HuH-7.5 (cell line): ENCODE measurements at regions not wholly inside any gene's neighbourhood (a gene's known extent, or its start where the extent isn't known, plus 50 kb on each side); places are given as distances from the start of the nearest gene placed in this dataset.

Experiments used
- DNase-seq: peaks from one replicate; pipeline ENCODE4 v3.0.0; 2011; ENCODE audit warnings: low spot score

DNA sequence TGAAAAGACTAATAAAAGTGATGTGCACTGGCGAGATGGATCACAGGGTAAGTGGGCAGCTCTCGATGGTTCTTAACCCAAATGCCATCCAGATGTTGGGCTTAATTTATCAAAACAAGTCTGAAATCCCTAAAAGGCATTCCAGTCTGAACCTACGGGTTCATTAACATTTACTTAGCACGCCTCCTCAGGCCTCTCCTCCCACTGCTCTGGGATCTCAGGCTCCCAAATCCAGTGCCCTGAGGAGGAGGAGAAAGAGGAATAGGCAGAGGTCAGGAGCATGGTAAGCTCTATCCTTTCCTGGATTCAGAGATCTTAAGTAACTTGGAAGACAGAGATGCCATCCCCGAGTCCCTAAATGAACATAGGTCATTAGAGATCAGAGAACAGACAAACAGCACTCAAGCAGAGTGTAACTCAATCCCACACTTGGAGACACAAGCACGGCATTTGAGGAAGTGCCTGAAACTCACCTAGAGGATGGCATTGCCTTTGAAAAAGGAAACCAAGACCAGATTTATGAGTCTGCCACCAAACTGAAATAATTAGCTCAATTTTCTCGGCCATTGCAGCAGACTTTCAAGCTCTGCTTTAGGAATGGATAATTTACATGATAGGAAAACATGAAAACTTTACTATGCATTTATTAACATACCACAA lies 140.9 kb downstream of the CXCL12 start:
- no peak for DNase-seq

DNA sequence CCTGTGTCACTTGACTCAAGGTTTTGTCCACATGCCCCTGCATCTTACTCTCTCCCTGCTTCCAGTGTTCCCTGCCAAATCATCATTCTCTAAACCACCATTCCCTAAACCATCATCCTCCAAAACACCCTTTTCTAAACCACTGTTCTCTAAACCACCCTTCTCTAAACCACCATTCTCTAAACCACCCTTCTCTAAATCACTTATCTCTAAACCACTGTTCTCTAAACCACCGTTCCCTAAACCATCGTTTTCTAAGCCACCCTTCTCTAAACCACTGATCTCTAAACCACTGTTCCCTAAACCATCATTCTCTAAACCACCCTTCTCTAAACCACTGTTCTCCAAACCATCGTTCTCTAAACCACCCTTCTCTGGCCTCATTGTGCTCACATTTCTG lies 142.1 kb downstream of the CXCL12 start:
- no peak for DNase-seq

DNA sequence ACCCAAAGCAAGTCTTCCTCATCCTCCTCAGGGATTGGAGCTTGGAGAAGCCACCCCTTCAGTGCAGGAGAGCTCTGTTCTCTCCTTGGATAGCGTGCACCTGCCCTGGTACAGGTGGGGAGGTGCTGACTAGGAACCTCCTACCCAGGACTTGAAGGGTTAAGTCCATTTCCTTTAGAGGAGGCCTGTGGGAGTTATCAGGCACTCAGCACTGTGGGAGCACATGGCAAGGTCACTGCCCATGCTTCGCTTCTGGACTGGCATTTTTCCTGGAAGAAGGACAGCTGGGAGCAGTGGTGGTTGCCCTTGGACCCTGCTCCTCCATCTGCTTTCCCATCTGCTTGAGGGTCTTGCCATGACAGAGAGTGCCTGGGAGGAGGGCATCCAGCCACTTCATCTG lies 142.8 kb downstream of the CXCL12 start:
- no peak for DNase-seq

DNA sequence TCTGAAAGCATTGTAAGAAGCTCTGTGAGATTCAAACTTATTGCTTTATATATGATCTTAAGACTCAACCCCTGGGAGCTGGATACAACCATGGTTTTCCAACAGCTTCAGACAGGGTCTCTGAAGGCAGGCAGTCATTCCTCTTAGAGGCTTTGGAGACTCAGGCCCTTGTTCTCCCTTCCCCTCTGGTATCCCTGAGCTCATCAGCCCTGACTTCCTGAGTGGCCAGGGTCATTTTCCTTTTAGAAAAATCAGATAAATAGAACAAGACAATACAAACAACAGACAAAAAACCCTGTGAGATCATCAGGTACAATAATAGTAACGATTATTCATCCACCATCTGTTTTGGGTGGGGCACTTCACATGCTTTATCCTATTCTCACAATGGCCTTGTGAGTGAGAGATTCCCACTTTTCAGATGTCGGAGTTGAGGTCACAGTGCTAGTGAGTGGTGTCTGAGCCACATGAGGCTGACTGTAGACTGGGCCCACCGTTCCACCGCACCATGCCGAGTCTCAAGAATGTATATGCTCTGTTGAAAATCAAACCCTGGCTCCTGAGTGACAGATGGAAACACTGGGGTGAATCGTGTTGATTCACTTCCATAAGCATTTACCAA lies 144.2 kb downstream of the CXCL12 start:
- no peak for DNase-seq

DNA sequence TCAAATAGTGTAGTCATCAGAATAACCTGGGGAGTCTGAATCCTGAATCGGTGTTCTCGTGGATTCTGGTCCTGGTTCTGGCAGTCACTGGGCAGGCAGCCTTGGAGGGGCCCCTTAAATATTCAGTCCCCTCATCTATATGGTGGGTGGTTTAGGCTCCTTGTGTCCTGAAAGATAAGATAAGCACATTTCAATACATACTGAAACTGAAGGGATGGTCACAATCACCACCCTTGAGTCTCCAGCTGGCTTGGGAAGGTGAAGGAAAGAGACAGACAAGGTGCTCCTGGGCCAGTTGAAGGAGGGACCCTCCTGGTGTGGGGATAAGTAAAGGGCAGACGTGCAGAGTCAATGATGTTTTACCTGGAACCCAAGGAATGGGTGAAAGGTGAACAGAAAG lies 146.7 kb downstream of the CXCL12 start:
- DNase-seq: no peak

DNA sequence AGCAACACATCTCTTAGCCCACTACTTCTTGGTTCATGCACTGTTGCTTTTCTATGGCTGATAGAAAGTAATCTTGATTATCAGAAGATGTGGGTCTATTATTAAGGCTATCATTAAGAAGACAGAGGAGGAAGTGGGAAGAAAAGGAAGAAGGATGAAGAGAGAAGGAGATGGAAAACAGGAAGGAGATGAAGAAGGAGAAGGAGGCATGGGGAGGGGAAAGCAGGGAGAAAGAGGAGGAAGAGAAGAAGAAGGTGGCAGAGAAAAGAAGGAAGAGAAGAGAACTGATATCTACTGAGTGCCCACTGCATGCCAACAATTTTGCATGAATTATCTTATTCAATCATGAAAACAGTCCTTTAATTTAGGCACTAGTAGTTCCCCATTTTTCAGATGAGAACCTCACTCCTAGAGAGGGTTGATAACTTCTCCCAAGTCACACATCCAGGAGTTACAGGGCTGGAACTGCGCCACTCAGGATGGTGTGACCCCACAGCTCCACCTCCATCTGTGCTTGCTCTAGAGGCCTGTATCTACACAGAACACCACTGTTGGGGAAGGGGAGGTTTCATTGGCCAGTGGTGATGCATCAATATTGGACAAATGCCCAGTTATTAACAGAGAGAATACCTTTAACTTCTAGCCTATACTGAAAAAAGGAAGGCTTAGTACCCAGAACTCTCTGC lies 147.4 kb downstream of the CXCL12 start:
- no peak for DNase-seq

DNA sequence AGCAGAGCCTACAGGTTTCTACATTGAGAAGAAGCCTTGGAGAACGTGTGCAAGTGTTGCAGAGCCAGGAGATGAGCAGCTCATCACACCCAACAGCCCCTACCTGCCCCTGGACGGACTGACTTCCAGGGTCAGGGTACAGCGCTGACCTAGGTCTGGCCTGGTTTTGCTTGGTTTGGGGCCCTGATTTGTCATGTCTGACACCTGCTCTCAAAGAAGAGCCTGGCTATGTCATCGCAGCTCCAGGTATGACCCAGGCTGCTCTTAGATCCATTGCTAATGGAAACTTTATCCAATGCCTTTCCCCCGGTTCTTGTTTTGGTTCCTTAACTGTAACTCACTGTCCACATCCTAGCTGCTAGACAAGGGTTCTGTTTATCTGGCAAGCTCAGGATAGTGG lies 149.5 kb downstream of the CXCL12 start:
- no peak for DNase-seq

DNA sequence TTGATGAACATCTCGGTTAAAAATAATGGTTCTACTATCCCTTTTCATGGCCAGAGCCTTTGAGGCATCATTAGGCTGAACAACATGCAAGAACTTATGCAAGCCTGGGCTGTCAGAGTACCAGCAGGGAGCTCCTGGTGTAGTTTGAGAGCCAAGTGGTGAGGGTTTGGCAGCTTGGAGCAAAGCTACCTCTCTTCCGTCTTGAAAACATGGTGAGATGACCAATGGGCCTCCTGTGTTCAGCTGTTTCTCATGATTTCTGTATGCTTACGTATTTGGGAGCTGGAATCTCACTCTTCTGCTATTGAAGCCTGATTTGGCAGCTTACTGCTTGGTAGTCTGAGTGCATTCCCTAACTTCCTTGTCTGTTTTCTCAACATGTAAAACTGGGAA lies 150.4 kb downstream of the CXCL12 start:
- DNase-seq: no peak

DNA sequence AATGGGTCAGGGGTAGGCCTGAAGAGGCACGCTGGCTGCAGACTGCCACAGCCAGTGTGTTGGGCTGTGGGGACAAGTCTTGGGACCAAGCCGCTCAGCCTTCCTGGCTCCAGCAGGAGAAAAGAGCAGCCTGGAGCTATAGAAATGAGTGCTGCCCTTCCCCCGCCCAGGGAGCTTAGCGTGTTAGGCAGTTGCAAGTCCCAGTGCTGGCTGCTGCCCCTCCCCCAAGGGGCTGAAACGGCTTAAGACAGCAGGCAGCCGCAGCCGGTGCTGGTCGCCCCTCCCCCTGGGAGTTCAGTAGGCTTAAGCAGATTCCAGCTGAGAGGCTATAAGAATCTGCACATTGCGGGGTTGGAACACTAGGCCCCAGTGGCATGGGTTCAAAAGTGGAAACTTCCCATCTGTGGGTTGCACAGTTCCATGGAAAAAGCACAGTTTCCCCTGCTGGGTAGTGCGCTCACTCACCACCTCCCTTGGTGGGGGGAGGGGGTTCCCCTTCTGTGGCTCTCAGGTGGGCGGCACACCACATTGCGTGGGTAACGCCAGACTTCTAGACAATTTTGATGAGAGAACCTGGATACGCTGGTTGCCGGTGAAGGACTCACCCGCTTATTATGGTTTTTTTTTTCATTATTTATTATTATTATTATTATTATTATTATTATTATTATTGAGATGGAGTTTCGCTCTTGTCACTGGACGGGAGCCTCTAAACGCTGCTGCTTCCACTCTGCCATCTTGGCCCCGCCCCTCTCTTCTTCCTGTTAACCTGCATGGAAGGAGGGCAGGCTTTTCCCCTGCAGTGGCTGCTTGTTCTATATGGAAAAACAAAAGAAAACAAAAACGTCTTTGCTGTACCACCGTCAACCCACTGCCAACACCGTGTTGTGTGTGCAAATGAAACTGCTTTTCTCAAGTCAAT lies 151.1 kb downstream of the CXCL12 start:
- no peak for DNase-seq

DNA sequence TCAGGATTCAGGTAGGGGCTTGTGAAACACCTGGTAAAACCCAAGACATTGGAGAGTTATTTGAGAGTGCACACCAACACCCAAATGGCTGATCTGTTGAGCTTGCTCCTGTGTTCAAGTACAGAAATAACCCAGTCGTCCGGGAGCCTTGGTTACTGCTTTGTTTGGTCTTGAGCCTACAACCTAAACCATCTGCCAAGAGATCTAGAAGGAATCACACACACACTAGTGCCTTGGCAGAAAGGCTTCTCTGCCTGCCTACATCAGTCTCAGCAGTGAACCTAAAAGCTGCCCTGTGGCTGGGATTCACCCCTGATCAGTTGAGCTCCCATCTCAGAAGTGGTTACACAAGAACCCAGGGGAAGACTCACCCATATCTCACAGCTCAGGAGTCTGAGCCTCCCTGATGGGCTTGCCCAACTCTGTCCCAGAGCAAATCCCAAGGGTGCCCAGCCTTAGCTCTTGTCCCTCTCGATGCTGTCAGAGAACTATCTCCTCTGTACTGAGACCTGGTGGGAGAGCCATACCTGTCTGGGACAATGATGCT lies 167.6 kb downstream of the CXCL12 start:
- DNase-seq: no peak

DNA sequence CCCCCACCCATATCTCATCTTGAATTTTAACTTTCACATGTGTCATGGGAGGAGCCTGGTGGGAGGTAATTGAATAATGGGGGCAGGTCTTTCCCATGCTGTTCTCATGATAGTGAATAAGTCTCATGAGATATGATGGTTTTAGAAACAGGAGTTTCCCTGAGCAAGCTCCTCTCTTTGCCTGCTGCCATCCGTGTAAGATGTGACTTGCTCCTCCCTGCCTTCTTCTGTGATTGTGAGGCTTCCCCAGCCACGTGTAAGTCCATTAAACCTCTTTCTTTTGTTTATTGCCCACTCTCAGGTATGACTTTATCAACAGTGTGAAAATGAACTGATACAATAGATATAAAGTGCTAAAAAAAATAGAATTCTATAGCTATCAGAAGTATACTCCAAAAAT lies 168.8 kb downstream of the CXCL12 start:
- DNase-seq: no peak

DNA sequence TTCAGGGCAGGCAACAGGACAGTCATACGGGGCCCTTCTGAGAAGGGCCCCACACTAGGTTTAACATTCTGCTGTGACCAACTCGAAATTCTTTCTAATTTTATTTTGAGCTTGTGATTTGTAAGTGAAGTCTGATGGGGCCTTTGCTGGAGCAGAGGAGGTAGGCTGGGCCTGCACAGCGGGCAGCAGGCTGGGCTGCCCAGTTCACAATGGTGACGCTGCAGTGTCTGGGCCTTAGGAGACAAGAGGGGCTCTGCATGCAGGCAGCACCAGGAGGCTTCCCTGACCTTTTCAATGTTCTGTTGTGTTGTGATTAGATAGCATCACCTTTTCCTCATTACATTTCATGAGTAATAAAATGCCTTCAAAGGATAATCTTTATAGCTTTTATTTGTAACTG lies 175.1 kb downstream of the CXCL12 start:
- DNase-seq: no peak

DNA sequence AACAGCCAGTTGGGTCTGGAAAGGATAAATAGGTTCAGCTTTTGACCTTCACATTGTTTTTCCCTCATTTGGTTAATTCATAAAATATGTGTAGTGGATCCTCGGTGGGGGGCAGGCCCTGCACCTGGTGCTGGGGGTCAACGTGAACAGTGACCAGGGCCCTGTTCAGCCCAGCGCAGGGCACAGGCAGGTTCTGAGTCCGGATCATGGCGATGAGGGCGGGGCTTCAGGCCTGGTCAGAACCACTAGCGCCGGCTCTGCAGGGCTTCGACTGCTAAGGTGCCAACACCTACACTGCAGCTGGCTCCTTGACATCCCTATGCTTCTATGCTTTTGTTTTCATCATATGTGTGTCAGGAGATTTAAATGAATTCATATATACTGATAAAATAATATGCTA lies 177.7 kb downstream of the CXCL12 start:
- DNase-seq: no peak

DNA sequence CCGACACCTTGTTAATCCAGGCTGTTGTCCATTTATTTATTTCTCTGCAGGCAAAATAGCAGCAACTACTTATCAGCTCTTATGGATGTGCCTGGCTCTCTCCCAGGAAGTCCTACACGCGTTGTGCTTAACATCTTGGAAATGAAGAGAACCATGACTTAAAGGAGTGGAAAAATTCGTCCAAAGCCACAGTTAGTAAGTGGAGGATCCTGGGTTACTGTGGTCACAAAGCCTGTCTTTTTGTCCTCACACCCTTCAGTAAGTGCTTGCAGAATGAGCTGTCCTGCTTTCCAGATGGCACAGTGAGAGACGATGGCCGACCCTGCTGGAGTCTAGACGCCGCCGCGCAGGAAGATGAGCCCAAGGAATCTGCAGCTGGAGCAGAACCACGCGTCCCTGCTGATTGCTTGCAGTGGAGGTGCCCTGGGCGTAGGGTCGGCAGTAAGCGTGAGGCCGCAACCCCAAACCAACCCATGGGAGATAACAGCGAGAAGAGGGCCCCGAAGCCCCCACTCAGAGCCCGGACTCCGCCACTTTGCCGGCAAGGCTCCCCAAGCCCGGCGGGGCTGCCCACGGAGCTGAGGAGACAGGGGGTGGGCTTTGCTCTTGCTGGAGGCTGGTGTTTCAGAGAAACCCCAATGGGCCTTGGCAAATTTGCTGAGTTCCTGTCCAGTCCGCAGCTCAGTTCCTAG lies 178.6 kb downstream of the CXCL12 start:
- DNase-seq: no peak

DNA sequence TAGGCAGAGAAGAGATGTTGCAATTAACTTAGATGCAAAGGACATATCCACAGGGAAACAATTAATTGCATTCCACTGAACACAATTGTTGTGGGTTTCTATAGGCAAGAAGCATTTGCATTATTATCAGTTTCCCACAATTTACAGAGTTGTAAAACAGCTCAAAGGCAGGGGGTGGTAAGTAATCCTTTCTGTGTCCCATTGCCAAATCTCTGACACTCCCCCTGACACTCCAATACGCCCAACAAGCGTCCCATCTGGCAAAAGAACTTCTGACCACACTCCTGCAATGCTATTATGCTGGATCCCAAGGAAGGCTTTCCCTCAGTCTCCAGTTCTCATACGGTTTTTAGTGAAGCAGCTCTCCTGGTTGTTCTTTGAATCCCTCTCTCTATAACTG lies 179.8 kb downstream of the CXCL12 start:
- DNase-seq: no peak

DNA sequence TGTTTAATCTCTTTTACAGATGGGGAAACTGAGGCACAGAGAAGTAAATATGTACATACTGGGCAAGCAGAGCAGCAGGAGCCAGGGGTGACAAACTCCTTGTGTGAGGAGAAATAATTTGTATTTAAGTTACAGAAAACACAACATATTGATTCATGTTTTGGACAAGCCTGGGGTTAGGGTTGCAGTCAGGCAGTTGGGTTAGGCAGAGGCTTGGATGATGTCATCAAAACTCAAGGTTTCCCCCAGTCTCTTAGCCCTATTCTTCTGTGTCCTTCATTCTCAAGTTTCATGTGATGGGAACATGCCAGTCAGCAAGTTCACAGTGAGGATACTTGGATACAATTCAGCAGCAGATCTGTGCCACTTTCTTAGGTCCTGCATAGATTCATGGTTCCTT lies 181.4 kb downstream of the CXCL12 start:
- DNase-seq: no peak

DNA sequence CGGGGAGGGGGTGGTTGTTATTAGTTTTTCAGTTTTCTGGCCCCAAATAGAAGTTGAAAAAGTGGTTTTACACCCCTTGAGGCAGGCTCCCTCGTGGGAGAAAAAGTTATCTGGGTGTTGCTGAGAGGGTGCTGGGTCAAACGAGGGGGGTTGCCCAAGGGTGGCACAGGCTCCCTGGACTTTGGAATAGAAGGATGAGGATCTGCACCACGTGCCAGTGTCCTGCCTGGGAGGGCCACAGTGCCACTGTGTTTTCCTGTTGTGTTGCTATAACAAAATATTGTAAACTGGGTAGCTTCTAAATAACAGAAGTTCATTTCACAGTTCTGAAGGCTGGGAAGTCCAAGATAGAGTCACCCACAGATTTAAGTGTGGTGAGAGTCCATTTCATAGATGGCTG lies 181.9 kb downstream of the CXCL12 start:
- no peak for DNase-seq

DNA sequence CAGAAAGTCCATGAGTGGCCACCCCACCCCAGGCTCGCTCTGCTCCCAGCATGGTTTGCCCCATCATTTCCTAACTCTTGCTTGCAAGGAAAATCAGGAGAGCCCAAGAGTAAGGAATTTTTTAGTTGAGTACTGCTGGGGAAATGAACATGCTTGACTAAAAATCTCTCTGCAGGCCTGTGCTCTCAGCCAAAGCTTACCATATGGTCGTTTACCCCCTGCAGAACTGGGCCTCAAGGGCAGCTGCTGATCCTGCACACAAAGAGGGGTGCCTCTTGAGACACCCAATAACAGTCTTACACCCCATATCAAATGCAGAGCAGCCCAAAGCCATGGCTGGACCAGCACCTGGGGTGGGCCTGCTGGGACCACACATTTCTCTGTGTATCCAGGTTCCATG lies 183.2 kb downstream of the CXCL12 start:
- no peak for DNase-seq

DNA sequence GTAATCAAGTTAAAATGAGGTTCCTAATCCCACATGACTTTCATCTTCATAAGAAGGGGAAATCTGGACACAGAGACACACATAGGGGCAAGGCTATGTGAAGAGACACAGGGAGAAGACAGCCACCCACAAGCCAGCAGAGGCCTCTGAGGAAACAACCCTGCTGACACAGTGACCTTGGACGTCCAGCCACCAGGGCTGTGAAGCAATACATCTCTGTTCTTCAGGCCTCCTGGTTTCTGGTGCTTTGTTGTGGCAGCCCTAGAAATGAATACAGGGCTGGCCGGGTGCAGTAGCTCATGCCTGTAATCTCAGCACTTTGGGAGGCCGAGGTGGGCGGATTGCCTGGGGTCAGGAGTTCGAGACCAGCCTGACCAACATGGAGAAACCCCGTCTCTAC lies 183.9 kb downstream of the CXCL12 start:
- no peak for DNase-seq

DNA sequence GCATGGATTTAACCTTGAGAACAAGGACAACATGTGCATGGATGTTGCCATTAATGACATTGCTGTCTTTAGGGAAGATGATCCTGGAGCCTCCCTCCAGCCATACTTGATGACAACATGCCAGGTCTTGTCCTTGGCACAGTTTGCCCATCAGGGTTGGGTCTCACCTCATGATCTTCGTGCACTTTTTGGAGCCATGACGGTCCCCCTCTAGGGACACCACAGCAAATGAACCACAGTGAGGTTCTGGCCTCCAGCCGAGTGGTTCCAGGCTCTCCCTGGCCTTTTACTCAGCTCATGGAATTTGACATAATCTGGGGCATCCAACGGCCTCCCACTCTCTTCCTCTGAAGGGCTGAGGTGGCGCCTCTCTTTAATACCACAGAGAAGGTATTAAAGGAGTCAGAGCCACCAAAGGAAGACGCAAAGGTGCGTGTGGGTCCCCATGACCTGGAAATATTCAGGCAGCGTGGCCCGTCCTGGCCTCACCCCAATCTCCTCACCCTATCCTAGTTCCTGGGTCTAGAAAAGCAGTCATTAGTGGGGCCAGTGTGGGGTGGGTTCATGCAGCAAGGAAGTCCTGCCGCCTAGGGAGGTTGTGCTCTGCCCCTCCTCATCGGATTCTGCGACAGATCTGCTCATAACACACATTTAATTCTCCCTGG lies 184.8 kb downstream of the CXCL12 start:
- no peak for DNase-seq

DNA sequence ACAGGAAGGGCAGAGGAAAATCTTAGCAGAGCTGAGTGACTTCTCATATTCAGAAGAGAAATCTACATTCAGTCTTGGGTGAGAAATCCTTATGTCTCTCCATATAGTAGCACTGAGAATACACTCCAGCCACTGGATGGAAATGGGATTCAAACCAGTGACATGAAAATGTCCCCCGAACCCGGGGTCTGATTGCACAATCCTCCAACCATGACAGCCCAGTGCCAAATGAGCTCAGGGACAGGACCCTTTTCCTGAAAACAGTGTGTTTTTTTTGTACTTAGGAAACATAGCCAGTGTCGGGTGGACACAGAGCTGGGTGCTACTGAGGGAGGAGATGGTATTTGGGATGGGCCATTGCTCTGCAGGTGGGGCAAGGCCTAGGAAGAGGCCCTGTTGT lies 185.6 kb downstream of the CXCL12 start:
- DNase-seq: no peak
